B cell (primary cell): ENCODE measurements at regions not wholly inside any gene's neighbourhood (a gene's known extent, or its start where the extent isn't known, plus 50 kb on each side); places are given as distances from the start of the nearest gene placed in this dataset.

Experiments used
- ATAC-seq: fragments of 200-7000 bp; cut with Tn5 transposase; one replicate; pipeline ENCODE4 v1.10.0; 2021; ENCODE audit warnings: low read depth, mild to moderate bottlenecking, moderate number of reproducible peaks, moderate library complexity
- CTCF ChIA-PET: fragments of 350-600 bp; sonication (Branson Sonifier 250); formaldehyde crosslinking; loops from one replicate; lab custom pipeline; 2021; ENCODE audit warnings: antibody characterized with exemption, inconsistent platforms; lab: Charles Lee
- POLR2A ChIA-PET: fragments of 350-600 bp; sonication (Branson Sonifier 250); formaldehyde crosslinking; loops from one replicate; lab custom pipeline; 2021; ENCODE audit warnings: antibody characterized with exemption; lab: Charles Lee
- DNase-seq: peaks from one replicate; pipeline ENCODE4 v3.0.0; 2013
- H2AFZ ChIP-seq: 2 replicates; pipeline ENCODE4 v1.6.1; 2012; ENCODE audit warnings: mild to moderate bottlenecking, low read depth, low read length; ENCODE audit not compliant: insufficient read depth, poor library complexity, severe bottlenecking
- H3K27ac ChIP-seq, 2 donors: 1 replicate in 1 of 2; 2 replicates in 1 of 2; pipeline ENCODE4 v1.5.1; 2012 to 2013; ENCODE audit warnings: low read length in 2 of 2, mild to moderate bottlenecking in 2 of 2, moderate library complexity in 1 of 2
- H3K27me3 ChIP-seq, 4 experiments: fragments of 200-600 bp in 1 of 4; sonication (generic) in 1 of 4; replicated peaks in 1 of 4; 1 replicate in 2 of 4; 2 replicates in 2 of 4; pipeline versions ENCODE4 v1.6.1 to v1.7.0; 2013 to 2016; ENCODE audit warnings: low read length in 3 of 4, mild to moderate bottlenecking in 2 of 4, mixed read lengths in 1 of 4, moderate library complexity in 1 of 4; ENCODE audit not compliant: insufficient read depth in 4 of 4, control insufficient read depth in 3 of 4; ENCODE audit errors: control extremely low read depth in 1 of 4
- H3K36me3 ChIP-seq, 2 experiments: replicated peaks in 1 of 2; 1 replicate in 1 of 2; 2 replicates in 1 of 2; pipeline versions ENCODE4 v1.6.1 to v1.7.1; 2013; ENCODE audit warnings: low read length in 1 of 2; ENCODE audit not compliant: insufficient read depth in 2 of 2, control insufficient read depth in 1 of 2; ENCODE audit errors: control extremely low read depth in 1 of 2, extremely low read depth in 1 of 2
- H3K4me1 ChIP-seq, 2 donors: fragments of 200-600 bp in 1 of 2; sonication (generic) in 1 of 2; 1 replicate in 1 of 2; 2 replicates in 1 of 2; pipeline versions ENCODE4 v1.5.1 to v1.6.1; 2013 to 2017; ENCODE audit warnings: low read length in 2 of 2; ENCODE audit not compliant: control insufficient read depth in 2 of 2, insufficient read depth in 2 of 2
- H3K4me2 ChIP-seq: replicated peaks from 2 replicates; pipeline ENCODE3; 2012; ENCODE audit warnings: mild to moderate bottlenecking, low read depth, low read length; ENCODE audit not compliant: poor library complexity, severe bottlenecking
- H3K4me3 ChIP-seq, 5 experiments: fragments of 200-600 bp in 1 of 5; sonication (generic) in 1 of 5; 1 replicate in 3 of 5; 2 replicates in 2 of 5; pipeline versions ENCODE4 v1.5.1 to v1.7.0; 2011 to 2016; ENCODE audit warnings: low read length in 4 of 5, mild to moderate bottlenecking in 4 of 5, low read depth in 2 of 5, control low read depth in 1 of 5, moderate library complexity in 1 of 5; ENCODE audit not compliant: insufficient read depth in 1 of 5; ENCODE audit errors: control extremely low read depth in 1 of 5, extremely low read depth in 1 of 5
- H3K79me2 ChIP-seq: fragments of 200-600 bp; sonication (generic); one replicate; pipeline ENCODE4 v1.6.0; 2016; ENCODE audit warnings: low read length; ENCODE audit not compliant: control insufficient read depth, insufficient read depth
- H3K9ac ChIP-seq: fragments of 200-600 bp; sonication (generic); 2 replicates; pipeline ENCODE4 v1.6.1; 2017; ENCODE audit warnings: mild to moderate bottlenecking, low read length, moderate library complexity
- H3K9me3 ChIP-seq, 3 donors: one replicate each; pipeline versions ENCODE4 v1.6.1 to v1.7.1; 2013; ENCODE audit warnings: low read length in 2 of 3; ENCODE audit not compliant: control insufficient read depth in 2 of 3, insufficient read depth in 1 of 3; ENCODE audit errors: control extremely low read depth in 1 of 3
- H4K20me1 ChIP-seq: 2 replicates; pipeline ENCODE4 v1.6.0; 2012; ENCODE audit warnings: mild to moderate bottlenecking, low read length; ENCODE audit not compliant: insufficient read depth, control insufficient read depth, poor library complexity, severe bottlenecking
- H3K27ac Mint-ChIP-seq: one replicate; pipeline ENCODE4 v1.8.0; 2021; ENCODE audit warnings: mixed read lengths
- H3K27me3 Mint-ChIP-seq: one replicate; pipeline ENCODE4 v1.8.0; 2021; ENCODE audit warnings: mixed read lengths
- H3K4me1 Mint-ChIP-seq: one replicate; pipeline ENCODE4 v1.8.0; 2021; ENCODE audit warnings: mixed read lengths
- H3K4me3 Mint-ChIP-seq: one replicate; pipeline ENCODE4 v1.8.0; 2021; ENCODE audit warnings: mixed read lengths
- H3K9me3 Mint-ChIP-seq: one replicate; pipeline ENCODE4 v1.8.0; 2022; ENCODE audit warnings: mixed read lengths; ENCODE audit not compliant: insufficient read depth
- EZH2 ChIP-seq: IDR thresholded peaks from 2 replicates; pipeline ENCODE4 v1.6.1; 2012; ENCODE audit warnings: borderline replicate concordance, low read depth, mild to moderate bottlenecking, moderate library complexity, low read length; ENCODE audit not compliant: insufficient read depth, poor library complexity, severe bottlenecking
- WGBS: methylation state at CpG from one replicate; pipeline ENCODE4 v1.1.5; 2013; ENCODE audit warnings: missing lambda C conversion rate; ENCODE audit not compliant: insufficient coverage; 5-methylcytosine and 5-hydroxymethylcytosine counted together
- intact Hi-C: fragments of 100-400 bp; cut with micrococcal nuclease; formaldehyde crosslinking; loops from one replicate; pipeline ENCODE4 v1.10.0; 2022
- TF ChIP-seq, protein P1 (sequence below): fragments of 200-600 bp; IDR thresholded peaks from one replicate; pipeline ENCODE4 v1.8.0; 2022; ENCODE audit warnings: antibody characterized with exemption, mild to moderate bottlenecking

DNA sequence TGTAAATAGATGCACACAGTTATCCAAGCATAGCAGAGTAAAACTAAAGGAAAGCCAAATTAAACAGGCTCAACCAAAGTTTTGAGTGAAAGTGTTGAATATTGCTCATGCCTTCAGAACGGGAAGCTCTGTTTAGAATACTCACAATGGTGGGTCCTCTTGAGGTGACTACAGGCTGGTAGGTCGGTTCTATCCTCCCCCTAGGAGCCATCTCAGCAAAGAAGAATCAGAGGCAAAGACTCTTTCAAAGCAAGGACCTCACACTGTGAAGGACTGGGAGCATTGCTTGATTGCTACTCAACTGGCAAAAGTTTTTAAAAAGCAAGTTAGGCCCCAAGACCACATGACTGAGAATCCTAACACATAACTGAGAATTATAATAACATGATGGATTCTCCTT, 88.4 kb upstream of the JAG1 start:
- Mint-ChIP-seq H3K4me1 (no peaks in the 10 kb centered on the region), H3K27me3 (no peaks in the 10 kb centered on the region), H3K4me3 (no peak overlapping the region), H3K9me3 (peaks cover 2% of the 10 kb centered on the region), H3K27ac (no peak overlapping the region)
- no peaks in the 10 kb centered on the region for H3K36me3 ChIP-seq
- no peaks in the 10 kb centered on the region for H3K27me3 ChIP-seq
- ChIA-PET CTCF (no interaction called here), POLR2A (no interaction called here)
- H3K4me1 ChIP-seq, result no peaks in the 10 kb centered on the region
- no peaks in the 10 kb centered on the region for H3K79me2 ChIP-seq
- DNase-seq, result no peak
- no peak overlapping the region for H3K4me3 ChIP-seq
- intact Hi-C loops, result no loop called here
- H3K4me2 ChIP-seq, result no peak overlapping the region
- no peaks in the 10 kb centered on the region for H3K9me3 ChIP-seq
- no peak overlapping the region for H2AFZ ChIP-seq
- no peaks in the 10 kb centered on the region for H4K20me1 ChIP-seq
- ATAC-seq, result no peak
- no peak overlapping the region for H3K27ac ChIP-seq
- no peak overlapping the region for H3K9ac ChIP-seq
- no peak for TF ChIP-seq EZH2
- TF ChIP-seq, protein P1, sequence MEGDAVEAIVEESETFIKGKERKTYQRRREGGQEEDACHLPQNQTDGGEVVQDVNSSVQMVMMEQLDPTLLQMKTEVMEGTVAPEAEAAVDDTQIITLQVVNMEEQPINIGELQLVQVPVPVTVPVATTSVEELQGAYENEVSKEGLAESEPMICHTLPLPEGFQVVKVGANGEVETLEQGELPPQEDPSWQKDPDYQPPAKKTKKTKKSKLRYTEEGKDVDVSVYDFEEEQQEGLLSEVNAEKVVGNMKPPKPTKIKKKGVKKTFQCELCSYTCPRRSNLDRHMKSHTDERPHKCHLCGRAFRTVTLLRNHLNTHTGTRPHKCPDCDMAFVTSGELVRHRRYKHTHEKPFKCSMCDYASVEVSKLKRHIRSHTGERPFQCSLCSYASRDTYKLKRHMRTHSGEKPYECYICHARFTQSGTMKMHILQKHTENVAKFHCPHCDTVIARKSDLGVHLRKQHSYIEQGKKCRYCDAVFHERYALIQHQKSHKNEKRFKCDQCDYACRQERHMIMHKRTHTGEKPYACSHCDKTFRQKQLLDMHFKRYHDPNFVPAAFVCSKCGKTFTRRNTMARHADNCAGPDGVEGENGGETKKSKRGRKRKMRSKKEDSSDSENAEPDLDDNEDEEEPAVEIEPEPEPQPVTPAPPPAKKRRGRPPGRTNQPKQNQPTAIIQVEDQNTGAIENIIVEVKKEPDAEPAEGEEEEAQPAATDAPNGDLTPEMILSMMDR, result no peak
- WGBS, result no CpG with 5 or more reads among the region's 2 CpGs

DNA sequence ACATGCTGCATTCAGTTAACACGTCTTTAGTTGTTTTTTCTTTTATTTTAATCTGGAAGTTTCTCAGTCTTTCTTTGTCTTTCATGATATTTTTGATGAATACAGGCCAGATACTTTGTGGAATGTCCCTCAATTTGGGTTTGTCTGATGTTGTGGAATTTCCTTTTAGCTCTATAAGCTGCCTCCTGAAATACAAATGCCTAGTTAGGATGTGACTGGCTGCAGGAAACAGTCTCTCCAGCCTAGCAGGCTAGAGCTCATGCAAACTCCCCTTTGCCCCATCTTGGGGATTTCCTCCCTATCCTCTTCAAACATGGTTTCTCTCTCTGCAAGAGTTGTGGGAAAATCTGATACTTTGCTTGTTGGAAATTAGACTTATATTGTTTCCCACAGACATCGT, 89.3 kb upstream of the JAG1 start:
- no peaks in the 10 kb centered on the region for H3K27me3 ChIP-seq
- H3K4me1 ChIP-seq, result no peaks in the 10 kb centered on the region
- no peak overlapping the region for H3K27ac ChIP-seq
- Mint-ChIP-seq H3K4me3 (no peak overlapping the region), H3K27me3 (no peaks in the 10 kb centered on the region), H3K9me3 (peaks cover 2% of the 10 kb centered on the region), H3K27ac (no peak overlapping the region), H3K4me1 (no peaks in the 10 kb centered on the region)
- no peak for TF ChIP-seq EZH2
- TF ChIP-seq, protein P1, result no peak
- DNase-seq (no peak), ATAC-seq (no peak)
- no peaks in the 10 kb centered on the region for H3K36me3 ChIP-seq
- no peak overlapping the region for H3K4me2 ChIP-seq
- intact Hi-C loops, result no loop called here
- no peaks in the 10 kb centered on the region for H3K79me2 ChIP-seq
- no peak overlapping the region for H2AFZ ChIP-seq
- no peaks in the 10 kb centered on the region for H3K9me3 ChIP-seq
- ChIA-PET POLR2A (no interaction called here), CTCF (no interaction called here)
- H3K4me3 ChIP-seq, result no peak overlapping the region
- no CpG with 5 or more reads among the region's 2 CpGs for WGBS
- H4K20me1 ChIP-seq, result no peaks in the 10 kb centered on the region
- no peak overlapping the region for H3K9ac ChIP-seq
